T-helper 2 cell treated with Interferon-gamma antibody and Interleukin-4, amounts not matched to agents 100 ng/mL and 5 ng/mL, for 36 hours (primary cell): ENCODE measurements at regions not wholly inside any gene's neighbourhood (a gene's known extent, or its start where the extent isn't known, plus 50 kb on each side); places are given as distances from the start of the nearest gene placed in this dataset.

Experiments used
- intact Hi-C: fragments of 100-400 bp; cut with micrococcal nuclease; formaldehyde crosslinking; loops from one replicate; pipeline ENCODE4 v1.15.1; 2023

DNA sequence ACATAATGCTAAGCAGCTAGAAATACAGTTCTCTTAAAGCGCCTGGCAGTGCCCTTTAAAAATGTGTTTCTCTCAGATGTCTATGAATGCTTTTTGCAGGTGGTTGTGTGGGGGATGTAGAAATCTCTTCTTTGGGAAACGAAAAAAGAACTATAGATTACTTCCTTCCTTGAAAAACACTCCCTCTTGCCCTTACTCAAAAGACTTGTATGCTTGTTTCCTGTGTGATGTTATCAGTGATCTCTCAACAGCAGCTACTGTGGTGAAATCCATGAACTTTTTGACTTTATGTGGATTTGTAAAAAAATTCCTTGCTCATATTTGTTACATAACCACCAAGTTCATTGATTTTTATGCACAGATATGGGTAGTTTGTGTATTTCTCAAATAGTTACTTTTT is 916.5 kb downstream of the QKI start:
- intact Hi-C loops: no loop called here

- intact Hi-C loops: no loop called here
Measured at GRCh38 chr6:164325168-164325567, 910.6 kb downstream of the QKI start.

GRCh38 chr6:164322533-164322932 is 908.0 kb downstream of the QKI start:
- intact Hi-C loops: no loop called here

- intact Hi-C loops: no loop called here
Measured at GRCh38 chr6:164321297-164321696, 906.8 kb downstream of the QKI start.

DNA sequence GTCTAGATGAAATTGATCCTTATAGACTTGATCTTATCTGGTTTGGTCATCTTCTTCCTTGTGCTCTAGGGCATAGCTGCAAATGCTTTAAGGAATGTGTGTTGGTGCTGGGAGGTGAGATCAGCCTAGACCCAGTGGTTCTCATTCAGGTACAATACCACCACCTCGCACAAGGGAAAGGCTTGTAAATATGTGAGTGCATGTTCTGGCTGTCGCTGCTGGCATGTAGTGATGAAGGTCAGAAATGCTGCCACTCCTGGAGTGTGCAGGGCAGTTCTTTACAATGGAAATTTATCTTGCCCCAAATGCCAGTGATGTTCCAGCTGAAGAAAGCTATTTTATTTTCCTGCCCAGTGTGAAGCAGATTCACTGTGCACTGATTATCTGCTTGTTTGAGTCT is 900.9 kb downstream of the QKI start:
- intact Hi-C loops: no loop called here

DNA sequence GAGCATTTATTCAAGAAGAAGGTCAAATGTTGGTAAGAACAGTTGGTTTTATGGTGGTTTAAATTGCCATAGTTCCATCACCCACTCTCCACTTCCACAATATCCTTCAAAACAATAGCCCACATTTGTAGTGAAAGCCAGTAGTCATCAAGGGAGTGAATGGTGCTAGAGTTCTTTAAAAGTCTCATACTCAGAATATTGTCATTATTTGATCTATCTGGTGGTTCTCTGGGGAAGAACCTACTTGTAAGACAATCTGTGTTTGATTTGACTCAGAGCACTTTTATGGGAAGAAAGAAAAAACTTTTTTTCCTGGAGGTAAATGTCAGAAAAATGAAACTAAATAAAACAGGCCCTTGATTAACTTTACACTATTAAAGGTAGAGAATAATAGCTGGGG is 893.8 kb downstream of the QKI start:
- intact Hi-C loops: no loop called here

GRCh38 chr6:164303102-164303964 is 888.8 kb downstream of the QKI start:
- intact Hi-C loops: no loop called here

DNA sequence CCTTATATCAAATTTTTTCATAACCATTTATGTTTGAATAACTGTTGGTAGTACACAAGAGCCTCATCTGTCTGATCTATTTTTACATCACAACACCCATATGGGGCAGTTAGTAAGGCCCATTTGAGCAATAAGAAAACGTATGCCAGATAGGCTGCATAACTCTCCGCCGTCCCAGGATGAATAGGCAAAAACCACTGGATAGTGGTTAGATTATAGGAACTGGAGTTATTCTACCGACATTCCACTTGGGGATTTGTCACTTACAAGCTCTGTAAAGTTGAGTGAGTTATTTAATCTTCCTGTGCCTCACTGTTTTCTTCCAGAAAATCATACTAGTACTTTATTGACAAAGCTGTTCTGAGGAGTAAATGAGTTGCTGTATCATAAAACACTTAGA is 881.9 kb downstream of the QKI start:
- intact Hi-C loops: no loop called here

- intact Hi-C loops: no loop called here
Measured at GRCh38 chr6:164294047-164294784, 879.7 kb downstream of the QKI start.

DNA sequence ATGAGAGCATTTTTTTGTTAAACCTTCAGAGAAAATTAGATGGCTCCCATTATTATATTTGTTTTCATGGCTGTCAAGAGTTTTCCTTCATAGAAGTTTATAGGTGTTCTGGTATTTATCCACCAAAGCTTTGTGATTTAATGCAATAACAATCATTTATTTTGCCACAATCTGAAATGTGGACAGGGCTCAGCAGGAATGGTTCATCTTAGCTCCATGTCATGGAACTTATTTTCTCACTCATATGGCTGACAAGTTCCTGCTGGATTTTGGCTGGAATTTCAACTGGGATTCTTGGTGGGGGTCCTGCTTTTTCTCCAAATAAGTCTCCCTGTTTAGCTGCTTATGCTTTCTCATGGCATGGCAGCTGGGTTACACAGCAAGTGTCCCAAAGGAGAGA is 876.7 kb downstream of the QKI start:
- intact Hi-C loops: no loop called here

DNA sequence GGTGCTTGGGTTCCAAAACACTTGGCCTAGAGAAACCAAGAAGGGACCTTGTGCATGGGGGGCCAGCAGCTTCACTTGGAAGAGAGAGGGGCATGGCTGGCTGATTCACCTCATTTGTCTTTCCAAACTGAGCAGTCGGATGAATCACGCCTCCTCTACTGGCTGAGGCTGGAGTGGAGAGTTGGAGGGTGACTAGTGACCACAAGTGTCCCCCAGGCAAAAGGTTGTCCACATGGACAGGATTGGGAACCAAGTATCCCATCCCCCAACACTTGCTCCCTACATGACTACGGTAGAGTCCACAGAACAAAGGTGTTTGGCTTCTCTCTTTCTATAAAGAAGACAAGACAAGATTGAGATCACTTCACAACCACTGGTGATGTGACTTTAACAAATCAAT is 875.6 kb downstream of the QKI start:
- intact Hi-C loops: no loop called here

DNA sequence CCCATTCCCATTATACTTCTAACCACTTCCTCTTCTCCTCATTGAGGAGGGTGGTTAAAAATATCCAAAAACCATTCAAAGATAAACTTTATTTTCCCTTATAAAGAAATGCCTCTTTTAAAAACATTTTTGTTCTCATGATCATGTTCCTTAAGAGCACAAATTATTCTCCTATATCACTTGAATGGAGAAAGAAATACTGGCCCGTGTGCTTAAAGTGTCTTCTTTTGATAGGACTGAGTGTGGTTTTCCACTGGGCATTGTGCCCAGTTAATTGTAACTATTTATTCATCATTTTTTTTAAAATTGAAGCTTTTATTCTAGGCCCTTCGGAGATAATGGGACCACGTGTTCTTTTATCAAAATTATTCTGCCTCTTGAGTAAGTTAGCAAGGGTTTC is 871.5 kb downstream of the QKI start:
- intact Hi-C loops: no loop called here

- intact Hi-C loops: no loop called here
Measured at GRCh38 chr6:164283574-164283973, 869.1 kb downstream of the QKI start.

- intact Hi-C loops: no loop called here
Measured at GRCh38 chr6:164276211-164276610, 861.7 kb downstream of the QKI start.

DNA sequence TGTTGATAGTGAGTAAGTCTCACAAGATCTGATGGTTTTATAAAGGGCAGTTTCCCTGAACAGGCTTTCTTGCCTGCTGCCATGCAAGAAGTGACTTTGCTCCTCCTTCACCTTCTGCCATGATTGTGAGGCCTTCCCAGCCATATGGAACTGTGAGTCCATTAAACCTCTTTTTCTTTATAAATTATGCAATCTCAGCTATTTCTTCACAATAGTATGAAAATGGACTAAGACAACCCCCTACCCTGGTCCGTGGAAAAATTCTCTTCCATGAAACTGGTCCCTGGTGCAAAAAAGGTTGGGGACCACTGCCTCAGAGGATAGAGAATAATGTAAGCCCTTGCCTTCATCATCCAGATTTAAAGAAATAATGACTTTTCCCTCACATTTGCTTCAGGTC is 861.3 kb downstream of the QKI start:
- intact Hi-C loops: no loop called here

DNA sequence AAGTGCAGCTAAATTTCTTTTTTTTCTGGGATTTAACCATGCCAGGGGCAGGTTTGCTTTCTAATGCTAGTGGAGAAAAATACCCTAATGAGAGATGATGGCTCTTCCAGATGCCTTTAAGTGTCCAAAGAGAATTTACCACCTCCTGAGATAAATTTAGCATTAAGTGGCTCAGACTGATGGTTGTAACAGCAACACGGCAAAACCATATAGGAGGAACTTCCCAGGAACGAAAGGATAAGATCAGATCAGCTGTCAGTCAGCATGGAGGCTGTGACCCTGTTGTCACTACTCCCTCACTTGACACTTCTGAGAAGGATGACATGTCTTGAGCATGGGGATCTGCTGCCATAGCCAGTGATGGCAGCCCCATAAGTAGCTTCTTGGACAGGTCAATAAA is 860.0 kb downstream of the QKI start:
- intact Hi-C loops: no loop called here

DNA sequence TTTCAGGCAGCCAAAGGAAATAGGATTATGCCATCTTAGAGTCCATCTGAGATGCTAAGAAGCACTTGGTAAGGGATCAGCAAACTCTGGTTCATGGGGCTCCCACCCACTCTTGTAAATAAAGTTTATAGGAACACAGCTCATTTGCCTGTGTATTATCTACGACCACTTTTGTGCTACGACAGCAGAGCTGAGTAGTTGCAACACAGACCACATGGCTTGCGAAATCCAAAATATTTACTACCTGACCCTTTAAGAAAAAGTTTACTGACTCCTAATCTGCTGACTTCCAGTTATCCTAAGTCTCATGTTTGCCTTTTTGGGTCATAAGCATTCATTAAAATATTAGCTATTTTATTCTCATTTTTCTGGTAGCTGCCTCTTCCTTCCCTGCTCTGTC is 859.0 kb downstream of the QKI start:
- intact Hi-C loops: no loop called here

GRCh38 chr6:164266851-164267250 is 852.3 kb downstream of the QKI start:
- intact Hi-C loops: no loop called here

GRCh38 chr6:164262348-164262747 is 847.8 kb downstream of the QKI start:
- intact Hi-C loops: no loop called here

DNA sequence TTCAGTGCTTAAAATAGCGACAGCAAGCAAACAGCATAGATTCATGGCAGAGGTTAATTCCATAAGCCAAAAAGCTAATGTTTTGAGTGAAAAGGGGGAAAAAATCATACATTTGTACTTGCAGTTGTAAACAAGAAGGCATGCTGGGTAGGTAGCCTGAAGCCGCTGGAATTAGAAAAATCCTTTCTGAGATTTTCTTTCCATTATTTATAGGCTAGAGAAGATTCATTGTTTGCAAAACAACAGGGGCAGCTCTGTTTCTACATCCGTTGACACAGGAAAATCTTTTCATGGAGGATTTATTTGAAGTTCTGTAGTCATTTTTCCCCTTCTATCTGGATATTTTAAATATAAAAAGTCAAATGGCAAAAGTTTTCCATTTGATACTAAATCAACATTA is 843.9 kb downstream of the QKI start:
- intact Hi-C loops: no loop called here

DNA sequence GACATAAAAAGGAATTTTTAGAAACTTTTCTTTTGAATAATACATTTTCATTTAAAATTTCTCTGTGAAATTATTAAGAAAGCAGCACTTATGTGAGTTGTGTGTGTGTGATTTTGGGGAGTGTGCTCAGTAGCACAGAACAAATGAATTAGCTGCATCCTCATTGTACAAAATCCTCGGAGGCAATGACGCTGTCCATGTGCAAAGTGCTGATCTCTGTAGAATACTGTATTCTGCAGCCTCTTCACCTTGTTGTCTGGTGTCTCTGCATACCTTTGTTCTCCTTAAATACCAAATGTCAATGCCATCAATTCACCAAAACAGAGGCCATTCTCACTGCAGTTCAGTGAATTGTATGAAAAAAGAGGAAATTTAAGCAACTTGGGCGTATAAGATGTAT is 838.4 kb downstream of the QKI start:
- intact Hi-C loops: no loop called here

DNA sequence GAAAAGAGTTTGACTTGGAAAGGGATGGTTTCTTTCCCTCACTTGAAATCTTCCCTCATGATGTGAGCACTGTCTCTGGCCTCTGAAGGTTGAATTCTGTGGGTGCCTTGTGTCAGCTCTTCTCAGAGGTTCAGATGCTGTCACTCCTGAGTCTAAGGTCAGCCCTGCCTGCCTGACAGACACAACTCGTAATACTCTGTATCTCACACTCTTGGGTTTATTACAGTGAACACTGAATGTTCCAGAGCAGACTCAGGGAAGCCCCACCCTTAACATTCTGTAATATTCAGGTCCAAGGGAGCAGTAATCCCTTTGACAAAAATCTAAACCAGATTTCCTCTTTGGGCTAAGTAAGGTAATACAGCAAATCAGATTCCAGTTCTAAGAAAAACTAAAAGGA is 837.8 kb downstream of the QKI start:
- intact Hi-C loops: no loop called here

- intact Hi-C loops: no loop called here
Measured at GRCh38 chr6:164247106-164247505, 832.6 kb downstream of the QKI start.
